ENCODE measurements at regions not wholly inside any gene's neighbourhood (a gene's known extent, or its start where the extent isn't known, plus 50 kb on each side); places are given as distances from the start of the nearest gene placed in this dataset.

DNA sequence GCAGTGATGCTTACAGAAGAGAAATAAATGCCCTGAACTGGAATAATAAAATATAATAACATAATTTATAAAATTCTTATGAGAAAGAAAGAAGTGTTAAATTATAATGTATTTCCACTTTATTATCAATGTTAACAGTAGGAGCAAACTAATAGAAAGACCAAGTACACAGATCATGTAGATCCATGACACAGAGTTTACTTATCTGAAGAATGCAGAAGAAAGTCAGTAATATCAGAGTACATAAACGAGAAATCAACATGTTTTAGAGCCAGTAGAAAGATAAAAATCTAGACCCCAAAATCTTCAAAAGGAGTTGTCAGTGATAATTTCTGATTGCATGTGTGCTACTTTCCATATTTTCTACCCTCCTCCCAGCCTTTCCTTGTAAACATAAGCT is 334.8 kb upstream of the MANEA start:
- Mint-ChIP-seq H3K9me3 (ENCODE audit: unreplicated experiment) (no peaks in the 10 kb centered on the region), H3K27ac (ENCODE audit: unreplicated experiment) (no peak overlapping the region), H3K4me3 (ENCODE audit: unreplicated experiment) (no peak overlapping the region), H3K4me1 (ENCODE audit: low read depth, unreplicated experiment) (no peaks in the 10 kb centered on the region), H3K36me3 (ENCODE audit: low read depth, unreplicated experiment) (no peaks in the 10 kb centered on the region), H3K27me3 (ENCODE audit: low read depth, unreplicated experiment) (no peaks in the 10 kb centered on the region)
- TF ChIP-seq, protein P1, sequence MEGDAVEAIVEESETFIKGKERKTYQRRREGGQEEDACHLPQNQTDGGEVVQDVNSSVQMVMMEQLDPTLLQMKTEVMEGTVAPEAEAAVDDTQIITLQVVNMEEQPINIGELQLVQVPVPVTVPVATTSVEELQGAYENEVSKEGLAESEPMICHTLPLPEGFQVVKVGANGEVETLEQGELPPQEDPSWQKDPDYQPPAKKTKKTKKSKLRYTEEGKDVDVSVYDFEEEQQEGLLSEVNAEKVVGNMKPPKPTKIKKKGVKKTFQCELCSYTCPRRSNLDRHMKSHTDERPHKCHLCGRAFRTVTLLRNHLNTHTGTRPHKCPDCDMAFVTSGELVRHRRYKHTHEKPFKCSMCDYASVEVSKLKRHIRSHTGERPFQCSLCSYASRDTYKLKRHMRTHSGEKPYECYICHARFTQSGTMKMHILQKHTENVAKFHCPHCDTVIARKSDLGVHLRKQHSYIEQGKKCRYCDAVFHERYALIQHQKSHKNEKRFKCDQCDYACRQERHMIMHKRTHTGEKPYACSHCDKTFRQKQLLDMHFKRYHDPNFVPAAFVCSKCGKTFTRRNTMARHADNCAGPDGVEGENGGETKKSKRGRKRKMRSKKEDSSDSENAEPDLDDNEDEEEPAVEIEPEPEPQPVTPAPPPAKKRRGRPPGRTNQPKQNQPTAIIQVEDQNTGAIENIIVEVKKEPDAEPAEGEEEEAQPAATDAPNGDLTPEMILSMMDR (IDR thresholded peaks at IDR 0.05; ENCODE audit: insufficient read depth, low read depth, low read length), result no peak
- no peak for TF ChIP-seq EZH2 (IDR thresholded peaks at IDR 0.05; ENCODE audit: insufficient read depth, low read length)
- Histone ChIP-seq H3K4me2 (ENCODE audit: low read length) (no peak overlapping the region), H3K79me2 (ENCODE audit: insufficient read depth, low read length) (no peaks in the 10 kb centered on the region), H2AFZ (ENCODE audit: low read depth, low read length) (no peak overlapping the region), H3K27ac (ENCODE audit: low read depth, low read length) (no peak overlapping the region), H4K20me1 (ENCODE audit: insufficient read depth, low read length) (no peaks in the 10 kb centered on the region), H3K4me3 (ENCODE audit: insufficient read depth, low read depth, low read length) (no peak overlapping the region), H3K4me1 (ENCODE audit: insufficient read depth, low read length) (no peaks in the 10 kb centered on the region), H3K9ac (ENCODE audit: low read length) (no peak overlapping the region), H3K36me3 (ENCODE audit: insufficient read depth, low read length) (no peaks in the 10 kb centered on the region), H3K27me3 (ENCODE audit: insufficient read depth, low read length) (no peaks in the 10 kb centered on the region), H3K9me3 (ENCODE audit: insufficient read depth, low read depth, low read length) (no peaks in the 10 kb centered on the region)
- DNase-seq (ENCODE audit: low read depth) (no peak), FAIRE-seq (no peak)

DNA sequence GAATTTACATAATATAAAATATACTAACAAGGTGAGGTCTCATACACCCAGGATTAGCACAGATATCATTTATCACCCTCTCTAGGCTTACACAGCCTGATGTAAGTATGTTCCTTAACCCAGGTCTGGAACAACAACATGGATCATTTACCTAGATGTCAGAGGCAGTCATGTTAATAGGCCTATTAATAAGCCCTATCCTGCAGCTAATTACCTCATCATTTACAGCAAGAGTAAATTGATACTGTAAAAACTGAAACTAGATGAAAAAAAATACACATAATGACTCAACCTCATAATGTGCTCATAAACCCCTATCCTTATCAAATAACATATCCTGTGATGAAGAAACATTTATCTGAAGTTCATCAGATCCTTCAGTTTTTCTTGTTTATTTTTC is 334.3 kb upstream of the MANEA start:
- no peaks in the 10 kb centered on the region for H3K4me1 ChIP-seq (ENCODE audit: insufficient read depth, low read length)
- H3K27ac Mint-ChIP-seq (ENCODE audit: unreplicated experiment), result no peak overlapping the region
- no peak overlapping the region for H3K4me2 ChIP-seq (ENCODE audit: low read length)
- H3K4me3 Mint-ChIP-seq (ENCODE audit: unreplicated experiment), result no peak overlapping the region
- TF ChIP-seq, protein P1 (IDR thresholded peaks at IDR 0.05; ENCODE audit: insufficient read depth, low read depth, low read length), result no peak
- no peak for TF ChIP-seq EZH2 (IDR thresholded peaks at IDR 0.05; ENCODE audit: insufficient read depth, low read length)
- H4K20me1 ChIP-seq (ENCODE audit: insufficient read depth, low read length), result no peaks in the 10 kb centered on the region
- H3K36me3 Mint-ChIP-seq (ENCODE audit: low read depth, unreplicated experiment), result no peaks in the 10 kb centered on the region
- H3K9me3 ChIP-seq (ENCODE audit: insufficient read depth, low read depth, low read length), result no peaks in the 10 kb centered on the region
- H3K27me3 Mint-ChIP-seq (ENCODE audit: low read depth, unreplicated experiment), result no peaks in the 10 kb centered on the region
- FAIRE-seq (no peak), DNase-seq (ENCODE audit: low read depth) (no peak)
- no peak overlapping the region for H3K4me3 ChIP-seq (ENCODE audit: insufficient read depth, low read depth, low read length)
- no peaks in the 10 kb centered on the region for H3K27me3 ChIP-seq (ENCODE audit: insufficient read depth, low read length)
- no peak overlapping the region for H3K9ac ChIP-seq (ENCODE audit: low read length)
- H2AFZ ChIP-seq (ENCODE audit: low read depth, low read length), result no peak overlapping the region
- no peaks in the 10 kb centered on the region for H3K4me1 Mint-ChIP-seq (ENCODE audit: low read depth, unreplicated experiment)
- H3K79me2 ChIP-seq (ENCODE audit: insufficient read depth, low read length), result no peaks in the 10 kb centered on the region
- H3K27ac ChIP-seq (ENCODE audit: low read depth, low read length), result no peak overlapping the region
- no peaks in the 10 kb centered on the region for H3K36me3 ChIP-seq (ENCODE audit: insufficient read depth, low read length)
- H3K9me3 Mint-ChIP-seq (ENCODE audit: unreplicated experiment), result no peaks in the 10 kb centered on the region

DNA sequence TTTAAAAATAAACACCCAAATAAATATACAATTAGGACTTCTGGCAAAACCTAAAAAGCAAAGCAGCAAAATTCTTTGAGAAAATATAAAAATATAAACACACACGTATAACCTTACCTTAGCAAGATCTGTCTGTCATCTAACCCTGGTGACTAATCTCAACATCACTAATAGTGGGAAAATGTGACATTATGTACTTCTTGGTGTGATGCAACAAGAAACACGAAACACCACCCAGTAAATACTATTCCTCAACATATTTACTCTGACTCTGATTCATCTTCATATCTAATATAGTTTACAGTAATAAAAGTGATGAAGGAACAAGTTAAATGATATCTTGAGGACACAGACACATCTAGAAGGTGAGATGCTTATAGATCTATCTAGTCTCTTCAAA is 332.6 kb upstream of the MANEA start:
- Histone ChIP-seq H3K9ac (ENCODE audit: low read length) (no peak overlapping the region), H3K4me3 (ENCODE audit: insufficient read depth, low read depth, low read length) (no peak overlapping the region), H3K36me3 (ENCODE audit: insufficient read depth, low read length) (no peaks in the 10 kb centered on the region), H3K27ac (ENCODE audit: low read depth, low read length) (no peak overlapping the region), H3K79me2 (ENCODE audit: insufficient read depth, low read length) (no peaks in the 10 kb centered on the region), H3K4me2 (ENCODE audit: low read length) (no peak overlapping the region), H3K4me1 (ENCODE audit: insufficient read depth, low read length) (no peaks in the 10 kb centered on the region), H3K9me3 (ENCODE audit: insufficient read depth, low read depth, low read length) (no peaks in the 10 kb centered on the region), H4K20me1 (ENCODE audit: insufficient read depth, low read length) (no peaks in the 10 kb centered on the region), H2AFZ (ENCODE audit: low read depth, low read length) (no peak overlapping the region), H3K27me3 (ENCODE audit: insufficient read depth, low read length) (no peaks in the 10 kb centered on the region)
- TF ChIP-seq EZH2 (IDR thresholded peaks at IDR 0.05; ENCODE audit: insufficient read depth, low read length), result no peak
- TF ChIP-seq, protein P1 (IDR thresholded peaks at IDR 0.05; ENCODE audit: insufficient read depth, low read depth, low read length), result no peak
- H3K36me3 Mint-ChIP-seq (ENCODE audit: low read depth, unreplicated experiment), result no peaks in the 10 kb centered on the region
- FAIRE-seq (no peak), DNase-seq (ENCODE audit: low read depth) (no peak)
- H3K4me1 Mint-ChIP-seq (ENCODE audit: low read depth, unreplicated experiment), result no peaks in the 10 kb centered on the region
- no peaks in the 10 kb centered on the region for H3K9me3 Mint-ChIP-seq (ENCODE audit: unreplicated experiment)
- H3K27ac Mint-ChIP-seq (ENCODE audit: unreplicated experiment), result no peak overlapping the region
- H3K27me3 Mint-ChIP-seq (ENCODE audit: low read depth, unreplicated experiment), result no peaks in the 10 kb centered on the region
- no peak overlapping the region for H3K4me3 Mint-ChIP-seq (ENCODE audit: unreplicated experiment)

Measured in astrocyte (in vitro differentiated cells and primary cell).